ENCODE measurements at regions not wholly inside any gene's neighbourhood (a gene's known extent, or its start where the extent isn't known, plus 50 kb on each side); places are given as distances from the start of the nearest gene placed in this dataset.

GRCh38 chr12:65739606-65740005, 84.7 kb upstream of the HMGA2 start:
- TF ChIP-seq YY1 (IDR thresholded peaks at IDR 0.05; ENCODE audit: low read depth) (no peak), FOXM1 (IDR thresholded peaks at IDR 0.05; ENCODE audit: borderline replicate concordance, low read depth) (no peak), MAX (IDR thresholded peaks at IDR 0.05) (no peak)

GRCh38 chr12:65740506-65740872, 83.8 kb upstream of the HMGA2 start:
- no peak for TF ChIP-seq CREB1 (IDR thresholded peaks at IDR 0.05; ENCODE audit: low read depth)
- no peak for TF ChIP-seq TCF12 (IDR thresholded peaks at IDR 0.05; ENCODE audit: low read depth)
- TF ChIP-seq EGR1 (IDR thresholded peaks at IDR 0.05) = no peak
- no peak for TF ChIP-seq TEAD4 (IDR thresholded peaks at IDR 0.05)
- no peak for TF ChIP-seq YY1 (IDR thresholded peaks at IDR 0.05; ENCODE audit: low read depth)
- TF ChIP-seq CEBPB (IDR thresholded peaks at IDR 0.05) = no peak

GRCh38 chr12:65740873-65741600, 83.2 kb upstream of the HMGA2 start:
- TF ChIP-seq FOXM1 (IDR thresholded peaks at IDR 0.05; ENCODE audit: borderline replicate concordance, low read depth) = no peak
- TF ChIP-seq REST (IDR thresholded peaks at IDR 0.05; ENCODE audit: low read depth) = no peak
- TF ChIP-seq ZBTB7A (IDR thresholded peaks at IDR 0.05; ENCODE audit: low read depth) = peak; percentile 98
- TF ChIP-seq MAX (IDR thresholded peaks at IDR 0.05) = peak; percentile 30; the same call in 1 of the 2 replicates
- TF ChIP-seq TEAD4 (IDR thresholded peaks at IDR 0.05) = peak; percentile 20; the same call in 1 of the 2 replicates
- TF ChIP-seq NFIC (IDR thresholded peaks at IDR 0.05) = peak; percentile 14; the same call in 1 of the 2 replicates
- 0 out of 2 replicates have a peak, but pooled peaks have one; percentile 7 for TF ChIP-seq EP300 (IDR thresholded peaks at IDR 0.05; ENCODE audit: borderline replicate concordance)
- TF ChIP-seq RAD21 (IDR thresholded peaks at IDR 0.05; ENCODE audit: low read depth) = peak; percentile 10; the same call in 1 of the 2 replicates
- TF ChIP-seq CEBPB (IDR thresholded peaks at IDR 0.05) = no peak; the same call in 1 of the 2 replicates
- TF ChIP-seq TCF12 (IDR thresholded peaks at IDR 0.05; ENCODE audit: low read depth) = 0 out of 2 replicates have a peak, but pooled peaks have one; percentile 15
- peak; percentile 41; the same call in 1 of the 2 replicates for TF ChIP-seq YY1 (IDR thresholded peaks at IDR 0.05; ENCODE audit: low read depth)

- TF ChIP-seq RAD21 (IDR thresholded peaks at IDR 0.05; ENCODE audit: low read depth) (no peak), ZBTB7A (IDR thresholded peaks at IDR 0.05; ENCODE audit: low read depth) (no peak; the same call in 1 of the 2 replicates), USF1 (IDR thresholded peaks at IDR 0.05) (peak; percentile 36; the same call in 1 of the 2 replicates), TCF12 (IDR thresholded peaks at IDR 0.05; ENCODE audit: low read depth) (no peak), MAX (IDR thresholded peaks at IDR 0.05) (no peak), CEBPB (IDR thresholded peaks at IDR 0.05) (no peak), REST (IDR thresholded peaks at IDR 0.05; ENCODE audit: low read depth) (no peak), CREB1 (IDR thresholded peaks at IDR 0.05; ENCODE audit: low read depth) (no peak), FOXM1 (IDR thresholded peaks at IDR 0.05; ENCODE audit: borderline replicate concordance, low read depth) (no peak), YY1 (IDR thresholded peaks at IDR 0.05; ENCODE audit: low read depth) (no peak), TEAD4 (IDR thresholded peaks at IDR 0.05) (0 out of 2 replicates have a peak, but pooled peaks have one; percentile 3), TAF1 (IDR thresholded peaks at IDR 0.05; ENCODE audit: low read depth) (peak; percentile 18; the same call in 1 of the 2 replicates), EP300 (IDR thresholded peaks at IDR 0.05; ENCODE audit: borderline replicate concordance) (no peak), NFIC (IDR thresholded peaks at IDR 0.05) (no peak), EGR1 (IDR thresholded peaks at IDR 0.05) (no peak; the same call in none of the 2 replicates)
These were observed 82.6 kb upstream of the HMGA2 start for GRCh38 chr12:65741656-65742017.

- TF ChIP-seq MAX (IDR thresholded peaks at IDR 0.05) (peak; percentile 71), TAF1 (IDR thresholded peaks at IDR 0.05; ENCODE audit: low read depth) (peak; percentile 35; the same call in 1 of the 2 replicates), TEAD4 (IDR thresholded peaks at IDR 0.05) (peak; percentile 5; the same call in 1 of the 2 replicates), ZBTB7A (IDR thresholded peaks at IDR 0.05; ENCODE audit: low read depth) (peak; percentile 92), REST (IDR thresholded peaks at IDR 0.05; ENCODE audit: low read depth) (no peak), CEBPB (IDR thresholded peaks at IDR 0.05) (no peak), TCF12 (IDR thresholded peaks at IDR 0.05; ENCODE audit: low read depth) (peak; percentile 65), YY1 (IDR thresholded peaks at IDR 0.05; ENCODE audit: low read depth) (0 out of 2 replicates have a peak, but pooled peaks have one; percentile 43), RAD21 (IDR thresholded peaks at IDR 0.05; ENCODE audit: low read depth) (no peak), FOXM1 (IDR thresholded peaks at IDR 0.05; ENCODE audit: borderline replicate concordance, low read depth) (no peak), EP300 (IDR thresholded peaks at IDR 0.05; ENCODE audit: borderline replicate concordance) (peak; percentile 56; the same call in 1 of the 2 replicates), USF1 (IDR thresholded peaks at IDR 0.05) (peak; percentile 5; the same call in 1 of the 2 replicates), NFIC (IDR thresholded peaks at IDR 0.05) (no peak), CREB1 (IDR thresholded peaks at IDR 0.05; ENCODE audit: low read depth) (no peak), EGR1 (IDR thresholded peaks at IDR 0.05) (no peak; the same call in 1 of the 2 replicates)
These were observed 82.0 kb upstream of the HMGA2 start for GRCh38 chr12:65742018-65743010.

All from Ishikawa (cell line).